OCI-LY7 (cell line): ENCODE measurements at regions not wholly inside any gene's neighbourhood (a gene's known extent, or its start where the extent isn't known, plus 50 kb on each side); places are given as distances from the start of the nearest gene placed in this dataset.

Experiments used
- CTCF ChIP-seq: fragments of 200-600 bp; sonication (generic); conservative IDR thresholded peaks from 2 replicates; pipeline ENCODE4 v1.5.1; 2014; ENCODE audit warnings: mild to moderate bottlenecking, antibody characterized with exemption, low read length, moderate library complexity, mixed read lengths
- EZH2phosphoT487 ChIP-seq: fragments of 200-600 bp; sonication (generic); IDR thresholded peaks from 2 replicates; pipeline ENCODE4 v1.6.1; 2018; ENCODE audit warnings: low read depth, borderline replicate concordance, mild to moderate bottlenecking, mixed run types, antibody characterized with exemption, low read length, moderate library complexity, mixed read lengths

- TF ChIP-seq CTCF (no peak), EZH2phosphoT487 (no peak)
Observed at GRCh38 chr5:97839341-97840086, 656.5 kb upstream of the RIOK2 start.
